OCI-LY1 (cell line): ENCODE measurements at regions not wholly inside any gene's neighbourhood (a gene's known extent, or its start where the extent isn't known, plus 50 kb on each side); places are given as distances from the start of the nearest gene placed in this dataset.

Experiments
- H2AFZ ChIP-seq: fragments of 200-600 bp; sonication (generic), shearing (Covaris generic); 2 replicates; pipeline ENCODE4 v1.6.0; 2014; ENCODE audit warnings: antibody characterized with exemption, mild to moderate bottlenecking, low read length
- H3F3A ChIP-seq: fragments of 200-600 bp; sonication (generic), shearing (Covaris generic); 2 replicates; pipeline ENCODE4 v1.6.0; 2014; ENCODE audit warnings: mild to moderate bottlenecking, antibody characterized with exemption, low read length, moderate library complexity; ENCODE audit not compliant: insufficient read depth
- H3K27ac ChIP-seq: fragments of 200-600 bp; sonication (generic); 2 replicates; pipeline ENCODE4 v1.5.1; 2014; ENCODE audit warnings: low read length, mixed run types, mild to moderate bottlenecking, low read depth; ENCODE audit not compliant: poor library complexity, severe bottlenecking
- H3K27me3 ChIP-seq: fragments of 200-600 bp; sonication (generic); 2 replicates; pipeline ENCODE4 v1.6.0; 2014; ENCODE audit warnings: antibody characterized with exemption, mild to moderate bottlenecking, low read length, moderate library complexity; ENCODE audit not compliant: insufficient read depth
- H3K36me3 ChIP-seq: fragments of 200-600 bp; sonication (generic); 2 replicates; pipeline ENCODE4 v1.6.1; 2014; ENCODE audit warnings: mild to moderate bottlenecking, antibody characterized with exemption, low read length, moderate library complexity, mixed read lengths; ENCODE audit not compliant: insufficient read depth
- H3K4me1 ChIP-seq: fragments of 200-600 bp; sonication (generic); 2 replicates; pipeline ENCODE4 v1.5.1; 2014; ENCODE audit warnings: mild to moderate bottlenecking, low read length, moderate library complexity; ENCODE audit not compliant: insufficient read depth, severe bottlenecking
- H3K4me2 ChIP-seq: fragments of 200-600 bp; sonication (generic), shearing (Covaris generic); 2 replicates; pipeline ENCODE4 v1.6.1; 2014; ENCODE audit warnings: low read length
- H3K4me3 ChIP-seq: fragments of 200-600 bp; sonication (generic); 2 replicates; pipeline ENCODE4 v1.5.1; 2014; ENCODE audit warnings: low read length, low read depth, mild to moderate bottlenecking, mixed read lengths; ENCODE audit not compliant: poor library complexity, severe bottlenecking
- H3K79me2 ChIP-seq: fragments of 200-600 bp; shearing (Covaris generic); 2 replicates; pipeline ENCODE4 v1.6.1; 2016; ENCODE audit warnings: mixed run types, low read length, mixed read lengths; ENCODE audit not compliant: insufficient read depth
- H3K9ac ChIP-seq: fragments of 200-600 bp; sonication (generic), shearing (Covaris generic); 2 replicates; pipeline ENCODE4 v1.6.1; 2014; ENCODE audit warnings: mild to moderate bottlenecking, low read length, mixed read lengths
- H3K9me2 ChIP-seq: fragments of 200-600 bp; sonication (generic), shearing (Covaris generic); 2 replicates; pipeline ENCODE4 v1.6.1; 2014; ENCODE audit warnings: low read depth, mild to moderate bottlenecking, low read length, mixed read lengths
- H3K9me3 ChIP-seq: fragments of 200-600 bp; shearing (Covaris generic); 2 replicates; pipeline ENCODE4 v1.6.1; 2014; ENCODE audit warnings: low read length, mixed read lengths
- H4K20me1 ChIP-seq: fragments of 200-600 bp; sonication (generic), shearing (Covaris generic); 2 replicates; pipeline ENCODE4 v1.6.0; 2016; ENCODE audit warnings: mild to moderate bottlenecking, low read length; ENCODE audit not compliant: insufficient read depth
- CTCF ChIP-seq: fragments of 200-600 bp; sonication (generic), shearing (Covaris generic); IDR thresholded peaks from 2 replicates; pipeline ENCODE4 v1.5.1; 2017; ENCODE audit warnings: mild to moderate bottlenecking, antibody characterized with exemption, low read length, moderate library complexity, mixed read lengths
- EZH2 ChIP-seq: fragments of 200-600 bp; sonication (generic), shearing (Covaris generic); IDR thresholded peaks from 2 replicates; pipeline ENCODE4 v1.8.0; 2017; ENCODE audit warnings: borderline replicate concordance, mixed run types, mild to moderate bottlenecking, antibody characterized with exemption, low read length, moderate library complexity, mixed read lengths

GRCh38 chr4:129788486-129788885 lies 692.5 kb downstream of the C4orf33 start:
- no peaks in the 10 kb centered on the region for H4K20me1 ChIP-seq
- H3F3A ChIP-seq = no peaks in the 10 kb centered on the region
- H3K79me2 ChIP-seq = no peaks in the 10 kb centered on the region
- no peak overlapping the region for H3K4me3 ChIP-seq
- H3K27me3 ChIP-seq = no peaks in the 10 kb centered on the region
- no peaks in the 10 kb centered on the region for H3K9me2 ChIP-seq
- no peaks in the 10 kb centered on the region for H3K36me3 ChIP-seq
- H3K27ac ChIP-seq = no peak overlapping the region
- no peak for TF ChIP-seq CTCF
- TF ChIP-seq EZH2 = no peak
- no peak overlapping the region for H3K4me2 ChIP-seq
- no peak overlapping the region for H2AFZ ChIP-seq
- H3K9me3 ChIP-seq = no peaks in the 10 kb centered on the region
- no peak overlapping the region for H3K9ac ChIP-seq
- H3K4me1 ChIP-seq = no peaks in the 10 kb centered on the region

- H3K4me3 ChIP-seq = no peak overlapping the region
- no peaks in the 10 kb centered on the region for H3K27me3 ChIP-seq
- H4K20me1 ChIP-seq = no peaks in the 10 kb centered on the region
- H3K9ac ChIP-seq = no peak overlapping the region
- TF ChIP-seq CTCF (no peak), EZH2 (no peak)
- no peak overlapping the region for H3K4me2 ChIP-seq
- H3K27ac ChIP-seq = no peak overlapping the region
- H3K36me3 ChIP-seq = no peaks in the 10 kb centered on the region
- H3K4me1 ChIP-seq = no peaks in the 10 kb centered on the region
- H3K9me2 ChIP-seq = no peaks in the 10 kb centered on the region
- H3K79me2 ChIP-seq = no peaks in the 10 kb centered on the region
- no peaks in the 10 kb centered on the region for H3F3A ChIP-seq
- no peak overlapping the region for H2AFZ ChIP-seq
- no peaks in the 10 kb centered on the region for H3K9me3 ChIP-seq
These were observed 708.6 kb downstream of the C4orf33 start for GRCh38 chr4:129804461-129804981.

DNA sequence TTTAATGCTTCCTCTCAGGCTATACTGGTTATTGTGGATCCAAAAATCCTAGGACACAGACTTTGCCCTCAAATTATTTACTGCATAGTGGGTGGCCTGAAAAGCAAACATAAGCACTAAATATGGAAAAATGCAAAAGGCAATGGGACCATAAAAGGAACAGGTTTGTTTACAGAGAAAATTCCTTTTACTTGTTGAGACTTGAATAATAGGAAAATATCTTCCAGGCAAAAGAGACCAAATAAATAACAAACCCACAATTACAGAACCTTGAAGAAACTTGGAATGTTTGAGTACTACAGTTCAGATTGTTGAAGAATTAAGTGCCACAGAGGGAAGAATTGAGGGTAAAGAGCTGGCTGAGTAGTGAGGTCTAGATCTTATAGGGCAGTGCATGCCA lies 711.0 kb downstream of the C4orf33 start:
- Histone ChIP-seq H3K4me2 (no peak overlapping the region), H2AFZ (no peak overlapping the region), H3K36me3 (no peaks in the 10 kb centered on the region), H3K4me3 (no peak overlapping the region), H4K20me1 (no peaks in the 10 kb centered on the region), H3K9me2 (no peaks in the 10 kb centered on the region), H3K27ac (no peak overlapping the region), H3K27me3 (no peaks in the 10 kb centered on the region), H3K4me1 (no peaks in the 10 kb centered on the region), H3K79me2 (no peaks in the 10 kb centered on the region), H3K9me3 (no peaks in the 10 kb centered on the region), H3F3A (no peaks in the 10 kb centered on the region), H3K9ac (no peak overlapping the region)
- TF ChIP-seq CTCF (no peak), EZH2 (no peak)
